HG03039 (cell line): ENCODE measurements at regions not wholly inside any gene's neighbourhood (a gene's known extent, or its start where the extent isn't known, plus 50 kb on each side); places are given as distances from the start of the nearest gene placed in this dataset.
"Not testable (repeated sequence)": the region's sequence is repeated elsewhere in the genome, so short reads cannot be mapped to it uniquely, and the experiment has no call there.

Experiments
- ATAC-seq: cut with Tn5 transposase; IDR thresholded peaks from one replicate; pipeline ENCODE4 v1.9.1; 2021; ENCODE audit warnings: mild to moderate bottlenecking, moderate library complexity; ENCODE audit not compliant: unreplicated experiment

DNA sequence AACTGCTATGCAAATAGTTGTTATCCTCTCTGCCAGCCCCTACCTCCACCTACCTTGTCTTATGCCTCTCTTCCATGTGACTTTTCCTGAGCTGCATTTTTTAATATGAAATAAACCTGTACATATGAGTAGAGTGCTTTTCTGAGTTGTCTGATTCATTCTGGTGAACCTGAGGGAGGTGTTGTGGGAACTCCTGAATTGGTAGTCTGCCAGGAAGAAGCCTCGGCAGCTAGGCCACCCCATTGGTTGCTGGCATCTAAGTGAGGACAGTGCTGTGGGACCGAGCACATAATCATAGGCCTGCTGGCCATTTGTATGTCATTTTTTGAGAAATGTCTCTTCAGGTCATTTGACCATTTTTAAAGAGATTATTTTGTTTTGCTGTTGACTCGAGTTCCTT lies 1146.8 kb downstream of the UQCRFS1 start:
- no peak for ATAC-seq

DNA sequence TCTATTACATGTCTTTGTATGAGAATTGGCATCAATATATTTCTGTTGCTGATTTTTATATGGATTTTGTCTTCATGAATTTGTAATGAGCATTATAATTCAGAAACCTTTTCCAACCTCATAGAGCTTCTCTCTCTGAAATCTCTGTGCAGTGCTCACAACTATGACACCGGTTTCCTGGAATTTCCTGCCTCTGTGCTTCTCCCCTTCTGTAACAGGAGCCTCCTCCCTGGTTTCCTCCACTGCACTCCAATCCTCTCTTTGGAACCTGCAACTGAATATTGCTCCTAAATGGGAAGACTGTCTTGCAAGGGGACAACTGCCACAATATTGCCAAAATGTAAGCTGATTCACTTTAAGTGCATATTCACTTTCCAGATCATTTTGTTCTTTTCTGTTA lies 1147.9 kb downstream of the UQCRFS1 start:
- ATAC-seq, result no peak

DNA sequence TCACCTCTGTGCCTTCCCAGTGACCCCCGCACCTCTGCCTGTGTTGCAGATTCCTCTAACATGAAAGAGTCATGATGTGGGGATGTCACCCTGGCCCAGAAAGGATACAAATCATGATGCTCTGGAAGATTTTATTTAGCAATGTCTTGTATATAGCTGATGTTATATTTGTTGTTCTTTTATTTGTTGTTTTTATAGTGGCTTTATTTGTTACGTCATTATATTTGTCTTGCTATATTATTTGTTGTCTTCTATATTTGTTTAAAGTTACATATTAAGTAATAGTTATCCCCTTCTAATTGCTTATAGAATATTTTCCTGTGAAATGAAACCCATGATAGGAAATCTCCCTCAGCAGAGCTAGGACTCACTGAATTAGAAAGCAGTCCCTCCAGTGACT lies 1149.2 kb downstream of the UQCRFS1 start:
- no peak for ATAC-seq

DNA sequence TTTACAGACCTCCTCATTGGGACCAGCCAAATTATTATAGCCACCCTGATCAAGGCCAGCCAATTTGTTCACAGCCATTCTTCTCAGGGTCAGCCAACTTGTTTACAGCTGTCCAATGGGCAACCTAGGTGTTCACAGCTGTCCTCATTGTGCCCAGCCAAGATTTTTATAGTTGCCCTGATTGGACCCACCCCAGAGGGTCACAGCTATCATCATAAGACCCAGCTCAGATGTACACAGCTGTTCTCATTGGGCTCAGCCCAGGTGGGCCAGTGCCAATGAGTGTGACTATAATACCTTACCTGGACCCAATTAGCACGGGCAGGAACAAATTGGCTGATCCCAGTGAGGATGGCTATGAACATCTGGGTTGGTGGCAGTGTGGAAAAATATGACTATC lies 1151.8 kb downstream of the UQCRFS1 start:
- ATAC-seq, result no peak

DNA sequence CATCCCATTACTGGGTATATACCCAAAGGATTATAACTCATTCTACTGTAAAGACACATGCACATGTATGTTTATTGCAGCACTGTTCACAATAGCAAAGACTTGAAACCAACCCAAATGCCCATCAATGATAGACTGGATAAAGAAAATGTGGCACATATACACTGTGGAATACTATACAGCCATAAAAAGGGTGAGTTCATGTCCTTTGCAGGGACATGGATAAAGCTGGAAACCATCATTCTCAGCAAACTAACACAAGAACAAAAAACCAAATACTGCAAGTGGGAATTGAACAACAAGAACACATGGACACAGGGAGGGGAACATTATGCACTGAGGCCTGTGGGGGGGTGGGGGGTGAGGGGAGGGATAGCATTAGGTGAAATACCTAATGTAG lies 1155.9 kb downstream of the UQCRFS1 start:
- ATAC-seq, result not testable (repeated sequence)

DNA sequence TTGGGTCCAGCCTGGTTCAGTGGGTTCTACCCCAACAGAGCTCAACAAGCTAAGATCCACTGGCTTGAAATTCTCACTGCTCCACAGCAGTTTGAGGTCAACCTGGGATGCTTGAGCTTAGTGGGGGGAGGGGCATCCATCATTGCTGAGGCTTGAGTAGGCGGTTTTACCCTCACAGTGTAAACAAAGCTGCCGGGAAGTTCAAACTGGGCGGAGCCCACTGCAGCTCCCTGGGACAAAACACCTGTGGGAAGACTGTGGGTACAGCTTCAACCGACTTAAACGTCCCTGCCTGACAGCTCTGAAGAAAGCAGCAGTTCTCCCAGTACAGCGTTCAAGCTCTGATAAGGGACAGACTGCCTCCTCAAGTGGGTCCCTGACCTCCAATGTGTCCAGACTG lies 1161.9 kb downstream of the UQCRFS1 start:
- no peak for ATAC-seq

DNA sequence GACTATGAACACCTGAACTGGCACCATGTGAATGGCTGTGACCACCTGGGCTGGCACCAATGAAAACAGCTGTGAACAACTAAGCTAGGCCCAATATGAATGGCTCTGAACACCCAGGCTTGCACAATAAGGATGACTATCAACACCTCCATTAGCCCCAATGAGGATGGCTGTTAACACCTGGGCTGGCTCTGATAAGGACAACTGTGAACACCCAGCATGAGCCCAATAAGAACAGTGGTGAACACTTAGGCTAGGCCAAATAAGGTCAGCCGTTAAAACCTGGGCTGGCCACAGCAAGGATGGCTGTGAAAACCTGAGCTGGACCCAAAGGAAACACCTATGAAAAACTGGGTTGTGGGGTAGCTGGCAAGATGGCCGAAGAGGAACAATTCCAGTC lies 1163.1 kb downstream of the UQCRFS1 start:
- no peak for ATAC-seq

DNA sequence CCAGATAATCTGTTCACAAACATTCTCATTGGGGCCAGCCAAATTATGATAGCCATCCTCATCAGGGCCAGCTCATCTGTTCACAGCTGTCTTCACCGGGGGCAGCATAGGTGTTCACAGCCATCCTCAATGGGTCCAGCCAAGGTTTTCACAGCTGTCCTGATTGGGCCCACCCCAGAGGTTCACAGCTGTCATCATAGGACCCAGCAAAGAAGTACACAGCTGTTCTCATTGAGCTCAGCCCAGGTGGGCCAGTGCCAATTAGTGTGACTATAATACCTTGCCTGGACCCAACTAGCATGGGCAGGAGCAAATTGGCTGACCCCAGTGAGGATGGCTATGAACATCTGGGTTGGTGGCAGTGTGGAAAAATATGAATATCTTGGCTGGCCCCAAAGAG lies 1166.0 kb downstream of the UQCRFS1 start:
- ATAC-seq, result no peak

DNA sequence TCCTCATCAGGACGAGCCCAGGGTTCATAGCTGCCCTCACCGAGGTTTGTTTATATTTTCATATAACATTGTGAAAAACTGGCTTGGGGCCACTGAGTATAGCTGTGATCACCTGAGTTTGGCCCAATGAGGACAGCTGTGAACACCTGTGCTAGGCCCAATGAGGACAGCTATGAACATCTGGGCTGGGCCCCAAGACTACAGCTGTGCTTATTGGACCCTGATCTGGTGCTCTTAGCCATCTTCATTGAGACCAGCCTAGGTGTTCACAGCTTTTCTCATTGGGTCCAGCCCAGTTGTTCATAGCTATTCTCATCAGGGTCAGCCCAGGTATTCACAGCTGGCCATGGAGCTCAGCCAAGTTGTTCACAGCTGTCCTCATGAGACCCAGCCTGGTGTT lies 1167.3 kb downstream of the UQCRFS1 start:
- ATAC-seq, result no peak

DNA sequence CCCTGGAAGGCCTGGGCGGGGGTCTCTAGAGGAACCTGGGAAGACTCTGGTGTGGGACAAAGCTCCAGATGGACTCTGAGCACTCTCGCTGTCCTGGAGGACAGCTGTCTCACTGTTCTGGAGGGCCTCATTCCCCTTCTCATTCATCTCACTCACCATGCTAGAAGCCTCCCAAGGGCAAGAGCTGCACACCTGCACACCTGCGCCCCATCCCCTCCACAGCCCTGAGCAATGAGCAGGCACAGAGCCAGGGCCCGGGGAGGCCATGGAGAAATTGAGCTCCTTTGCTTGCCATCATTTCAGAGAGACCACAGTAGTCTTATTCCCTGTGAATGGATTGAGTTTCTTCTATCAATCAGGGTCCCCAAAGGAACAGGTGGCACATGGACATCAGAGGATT lies 1168.5 kb downstream of the UQCRFS1 start:
- ATAC-seq, result no peak

DNA sequence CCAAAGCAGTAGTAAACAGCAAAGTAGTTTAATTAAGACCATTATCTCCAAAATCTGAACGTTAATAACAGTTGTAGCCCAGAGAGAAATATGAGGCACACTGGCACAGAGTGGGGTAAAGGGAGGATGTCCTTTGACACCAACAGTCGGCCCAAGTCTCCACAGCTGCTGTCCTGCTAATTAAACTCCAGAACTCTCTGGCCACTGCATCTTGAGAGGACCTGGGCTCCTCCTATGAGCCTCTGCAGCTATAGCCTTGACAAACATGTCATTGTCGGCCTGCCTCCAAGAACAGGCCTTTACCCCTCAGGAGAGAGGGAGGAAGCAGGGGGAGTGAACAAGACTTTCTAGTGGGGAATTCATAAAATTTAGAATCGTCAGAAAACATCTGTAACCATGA lies 1170.4 kb downstream of the UQCRFS1 start:
- no peak for ATAC-seq

DNA sequence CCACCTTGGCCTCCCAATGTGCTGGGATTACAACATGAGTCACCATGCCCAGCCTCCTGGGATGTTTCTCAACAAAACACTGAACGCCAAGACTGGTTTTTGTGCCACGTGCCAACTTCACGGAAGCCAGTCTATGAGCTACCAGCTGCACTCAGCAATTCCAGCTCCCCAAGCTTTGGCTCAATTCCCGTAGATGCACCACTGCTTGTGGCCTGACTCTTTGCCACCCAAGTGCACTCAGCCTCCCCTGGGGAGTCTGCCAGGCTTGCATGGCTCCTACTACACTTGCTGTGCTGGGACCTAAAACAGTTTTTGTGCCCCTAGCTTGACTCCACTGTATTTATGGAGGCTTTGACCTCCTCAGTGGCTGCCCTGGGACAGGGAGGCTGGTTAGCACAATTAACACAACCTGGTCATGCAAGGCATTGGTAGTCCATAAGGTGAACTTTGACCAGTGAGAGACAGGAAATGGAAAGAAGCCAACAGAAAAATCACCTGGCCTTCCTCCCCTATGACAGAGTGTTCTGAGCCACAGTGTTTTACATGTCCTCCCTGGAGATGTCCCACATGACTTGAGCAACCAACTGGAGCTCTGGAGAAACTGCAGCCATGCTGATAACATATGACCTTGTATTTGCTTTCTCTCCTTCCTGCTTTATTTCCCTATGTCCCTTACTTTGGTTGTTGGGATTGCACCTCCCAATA lies 1173.1 kb downstream of the UQCRFS1 start:
- ATAC-seq, result no peak

DNA sequence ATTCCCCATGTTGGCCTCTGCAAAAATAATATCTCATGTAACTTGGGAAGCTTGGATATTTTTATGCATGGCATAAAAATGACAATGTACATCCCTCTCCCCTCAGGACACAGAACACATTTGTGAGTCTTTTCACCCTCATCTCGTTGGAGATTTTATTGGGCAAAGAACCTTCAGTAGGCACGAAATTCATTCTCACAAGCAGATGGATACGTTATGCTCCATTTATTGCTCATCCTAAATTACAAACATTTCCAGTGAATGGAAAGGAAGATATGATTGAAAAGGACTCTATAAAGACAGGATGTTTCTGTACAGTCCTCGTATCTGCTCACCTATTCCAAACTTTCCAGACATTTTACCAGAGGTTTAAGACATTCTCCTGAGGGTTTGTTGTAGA lies 1175.8 kb downstream of the UQCRFS1 start:
- no peak for ATAC-seq

DNA sequence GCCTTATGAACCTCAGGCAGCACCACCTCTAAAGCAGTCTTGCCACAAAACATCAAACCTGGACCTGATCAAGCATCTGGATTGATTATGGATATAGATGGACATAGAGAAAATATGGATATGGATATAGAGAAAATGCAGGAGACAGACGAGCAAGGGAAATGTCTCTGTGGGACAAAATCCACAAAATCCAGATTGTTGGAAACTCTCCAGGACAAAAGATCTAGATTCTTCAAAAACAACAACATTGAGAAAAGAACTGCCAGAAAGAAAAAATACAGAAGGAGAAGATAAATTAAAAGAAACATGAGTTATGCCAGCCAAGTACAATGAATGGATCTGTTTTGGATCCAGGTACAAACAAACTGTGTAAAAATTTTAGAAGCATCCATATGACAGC lies 1176.5 kb downstream of the UQCRFS1 start:
- ATAC-seq, result no peak

DNA sequence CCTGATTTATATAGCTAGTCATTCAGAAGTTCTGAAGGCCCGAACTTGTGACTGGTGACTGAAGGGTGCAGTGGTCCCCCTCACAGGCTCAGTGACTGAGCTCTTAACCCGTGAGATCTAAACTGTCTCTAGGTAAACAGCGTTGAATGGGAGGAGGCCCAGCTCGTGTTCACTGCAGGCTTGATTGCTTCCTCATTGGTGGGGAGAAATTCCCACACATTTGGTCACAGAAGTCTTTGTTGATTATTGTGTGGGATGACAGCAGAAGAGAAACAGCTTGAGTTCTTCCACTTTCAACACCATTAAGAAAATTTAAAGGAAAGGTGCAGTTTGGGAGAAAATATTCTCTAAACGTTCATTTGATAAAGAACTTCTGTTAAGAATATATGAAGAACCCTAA lies 1178.0 kb downstream of the UQCRFS1 start:
- no peak for ATAC-seq

DNA sequence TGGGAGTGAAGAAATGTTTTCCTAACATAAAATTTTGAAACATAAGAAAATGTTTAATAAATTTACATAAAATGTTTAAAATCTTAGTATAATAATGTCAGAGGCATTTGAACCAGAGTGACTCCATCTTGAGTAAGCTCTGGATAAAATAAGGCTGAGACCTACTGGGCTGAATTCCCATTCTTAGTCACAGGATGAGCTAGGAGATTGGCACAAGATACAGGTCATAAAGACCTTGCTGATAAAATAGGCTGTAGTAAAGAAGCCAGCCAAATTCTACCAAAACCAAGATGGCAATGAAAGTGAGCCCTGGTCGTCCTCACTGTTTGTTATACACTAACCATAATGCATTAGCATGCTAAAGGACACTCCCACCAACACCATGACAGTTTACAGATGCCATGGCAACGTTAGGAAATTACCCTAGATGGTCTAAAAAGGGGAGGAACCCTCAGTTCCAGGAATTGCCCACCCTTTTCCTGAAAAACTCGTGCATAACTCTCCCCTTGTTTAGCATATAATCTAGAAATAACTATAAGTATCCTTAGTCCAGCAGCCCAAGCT lies 1184.0 kb downstream of the UQCRFS1 start:
- no peak for ATAC-seq

DNA sequence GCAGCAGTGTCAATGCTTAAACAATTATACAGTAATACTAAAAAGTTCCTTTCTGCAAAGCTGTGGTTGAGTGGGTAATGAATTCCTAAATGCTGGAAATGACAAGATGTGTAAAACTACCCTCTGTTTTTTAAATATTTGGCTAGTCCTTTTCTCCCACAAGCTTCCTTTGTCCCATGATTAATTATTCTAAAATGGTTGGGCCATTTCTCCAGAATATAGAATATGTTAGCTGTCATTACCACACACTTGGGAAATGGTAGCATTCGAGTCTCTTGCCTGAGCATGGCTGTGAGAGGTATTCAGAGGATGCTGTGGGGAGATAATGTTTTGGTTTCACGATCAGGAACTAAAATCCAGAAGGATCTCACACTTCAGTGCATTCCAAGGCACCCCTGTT lies 1185.8 kb downstream of the UQCRFS1 start:
- ATAC-seq, result no peak

DNA sequence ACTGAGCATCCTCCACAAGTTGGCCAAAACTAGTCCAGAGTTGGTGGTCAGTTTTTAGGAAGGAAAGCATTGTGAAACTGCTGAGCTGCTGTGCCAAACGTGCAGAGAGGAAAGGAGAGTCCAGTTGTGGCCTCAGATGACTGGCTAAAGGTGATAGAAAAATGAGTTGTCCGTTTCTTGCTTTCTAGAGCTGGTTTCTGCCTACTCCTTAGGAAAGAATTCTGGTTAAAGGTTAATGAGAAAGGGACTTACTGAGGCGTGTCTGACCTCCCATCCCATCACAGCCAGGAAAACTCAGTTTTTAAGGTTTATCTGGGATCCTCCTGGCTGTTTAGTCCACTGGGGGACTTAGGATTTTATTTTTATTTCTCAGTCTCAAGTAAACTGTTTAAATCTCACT lies 1186.3 kb downstream of the UQCRFS1 start:
- ATAC-seq, result no peak

DNA sequence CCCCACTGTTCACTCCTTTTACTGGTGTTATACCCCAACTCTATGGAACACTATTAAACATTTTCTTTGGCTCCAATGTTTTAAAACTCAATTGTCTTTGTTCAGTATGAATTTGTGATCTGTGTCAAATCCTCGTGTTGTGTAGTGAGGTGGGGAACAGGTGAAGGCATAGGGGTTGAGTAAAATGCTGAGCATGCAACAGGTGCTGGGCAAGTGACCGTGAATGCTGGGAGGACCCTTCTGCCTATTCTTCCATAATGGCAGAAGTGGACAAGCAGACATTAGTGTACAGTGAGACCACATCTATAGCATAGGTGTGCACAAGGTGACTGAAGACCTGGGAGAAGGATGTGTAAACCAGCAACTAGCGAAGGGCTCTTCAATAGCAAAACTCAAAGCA lies 1188.0 kb downstream of the UQCRFS1 start:
- ATAC-seq, result no peak

DNA sequence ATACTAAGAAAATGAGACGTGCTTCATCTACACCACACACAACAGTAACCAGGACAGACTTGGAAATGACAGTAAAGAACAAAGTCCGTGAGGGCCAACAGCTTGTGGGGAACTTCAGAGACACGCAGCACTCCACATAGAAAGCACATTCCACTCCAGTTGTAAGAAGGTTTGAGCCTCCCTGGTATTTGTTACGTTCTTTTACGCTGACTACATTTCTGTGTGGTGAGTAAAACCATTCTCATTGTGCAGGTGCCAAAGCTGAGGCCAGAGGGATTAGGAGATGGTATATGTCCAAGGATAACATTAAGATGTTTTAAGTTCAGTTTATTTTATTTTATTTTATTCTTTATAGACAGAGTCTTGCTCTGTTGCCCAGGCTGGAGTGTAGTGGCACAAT lies 1189.9 kb downstream of the UQCRFS1 start:
- no peak for ATAC-seq

DNA sequence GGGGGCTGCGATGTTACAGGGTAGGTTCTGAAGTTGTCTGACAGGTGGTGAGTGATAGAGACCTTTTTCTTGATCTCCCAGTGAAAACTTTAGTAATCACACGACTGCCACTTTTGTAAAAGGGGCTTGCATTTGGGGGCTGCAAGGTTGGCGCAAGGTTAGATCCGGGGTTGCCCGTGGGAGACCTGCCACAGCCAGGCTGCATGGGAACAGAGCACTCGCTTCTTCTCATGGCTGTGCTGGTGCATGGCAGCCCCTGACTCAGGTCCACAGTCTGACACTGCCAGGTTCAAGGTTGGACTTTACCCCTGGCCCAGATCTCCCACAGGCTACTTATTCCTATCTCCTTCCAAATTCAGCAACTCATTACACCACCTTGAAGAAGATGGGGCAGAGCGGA lies 1190.4 kb downstream of the UQCRFS1 start:
- ATAC-seq, result no peak

DNA sequence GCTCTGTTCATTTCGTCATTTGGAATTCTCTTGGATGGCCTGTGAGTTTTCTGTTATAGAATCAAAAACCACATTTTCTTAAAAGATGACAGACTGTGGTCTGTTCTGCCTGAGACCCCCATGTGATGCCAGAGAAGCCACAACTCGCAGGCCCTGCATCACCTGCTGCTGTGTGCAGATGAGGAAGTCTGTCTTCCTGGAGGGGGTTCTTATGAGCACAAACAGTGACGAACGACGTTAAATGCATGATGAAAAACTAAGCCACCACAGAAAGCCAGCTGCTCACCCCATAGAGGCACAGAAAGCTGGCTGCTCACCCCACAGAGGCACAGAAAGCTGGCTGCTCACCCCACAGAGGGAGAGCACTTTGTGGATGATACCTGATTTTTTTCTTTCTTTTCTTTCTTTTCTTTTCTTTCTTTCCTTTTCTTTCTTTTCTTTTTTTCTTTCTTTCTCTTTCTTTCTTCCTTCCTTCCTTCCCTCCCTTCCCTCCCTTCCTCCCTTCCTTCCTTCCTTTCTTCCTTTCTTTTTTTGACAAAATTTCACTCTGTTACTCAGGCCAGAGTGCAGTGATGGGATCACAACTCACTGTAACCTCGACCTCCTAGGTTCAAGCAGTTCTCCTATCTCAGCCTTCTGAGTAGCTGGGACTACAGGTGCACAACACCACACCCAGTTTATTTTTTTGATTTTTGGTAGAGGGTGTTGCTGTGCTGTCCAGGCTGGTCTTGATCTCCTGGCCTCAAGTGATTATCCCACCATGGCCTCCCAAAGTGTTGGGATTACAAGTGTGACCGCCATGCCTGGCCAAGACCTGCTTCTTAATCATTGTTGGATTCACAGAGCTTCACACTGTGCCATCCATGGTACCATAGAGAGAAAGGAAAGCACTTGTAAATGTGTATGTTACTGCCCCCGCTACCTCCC lies 1191.4 kb downstream of the UQCRFS1 start:
- no peak for ATAC-seq
